Adrenal gland (tissue), 5 donors: ENCODE measurements at regions not wholly inside any gene's neighbourhood (a gene's known extent, or its start where the extent isn't known, plus 50 kb on each side); places are given as distances from the start of the nearest gene placed in this dataset.
A peak's percentile ranks its signal among the peaks of the same experiment; 100 is the strongest.

ENCODE experiments used
- POLR2A ChIP-seq, 2 donors: fragments of 450-650 bp; IDR thresholded peaks; one replicate each; pipeline ENCODE4 v1.6.1; 2017; ENCODE audit warnings: antibody characterized with exemption in 2 of 2, mild to moderate bottlenecking in 2 of 2, moderate library complexity in 1 of 2
- TF ChIP-seq, protein P1 (sequence below), 6 experiments: fragments of 450-650 bp in 4 of 6; fragments of 200-600 bp in 2 of 6; sonication (generic) in 1 of 6; IDR thresholded peaks; 1 replicate in 5 of 6; 2 replicates in 1 of 6; pipeline versions ENCODE4 v1.5.1 to v1.8.0; 2016 to 2021; ENCODE audit warnings: antibody characterized with exemption in 6 of 6, mild to moderate bottlenecking in 2 of 6, moderate library complexity in 1 of 6
- donor health status: DM: no; HTN: no; CAD: no.

DNA sequence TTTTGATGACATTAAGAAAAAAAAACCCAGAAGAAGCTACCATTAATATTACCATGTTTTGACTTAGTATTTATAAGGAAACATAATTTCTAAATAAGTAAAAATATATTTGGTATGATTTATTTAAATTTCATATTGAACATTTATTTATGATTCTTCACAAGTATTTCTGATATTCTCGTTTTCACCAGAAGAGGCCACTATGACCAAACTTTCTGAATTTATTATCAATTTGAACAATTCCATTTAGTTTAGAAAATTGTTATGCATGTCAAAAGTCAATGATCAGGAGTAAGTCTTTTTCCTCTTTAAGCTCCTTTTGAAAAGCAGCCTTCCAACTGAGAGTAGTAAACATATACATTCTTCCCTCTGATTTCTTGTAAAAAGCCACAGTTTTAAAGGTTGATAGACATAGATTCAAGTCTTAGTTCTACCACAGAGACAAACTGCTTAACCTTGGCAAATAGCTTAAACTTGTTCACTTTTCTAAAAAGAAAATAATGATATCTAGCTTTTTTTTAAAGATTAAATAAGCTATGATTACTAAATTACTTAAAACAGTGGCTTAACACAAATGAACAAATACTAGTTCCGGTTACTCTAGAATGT lies 329.9 kb downstream of the TRIB2 start:
- TF ChIP-seq POLR2A (IDR thresholded peaks at IDR 0.05) = no peak
- TF ChIP-seq, protein P1, sequence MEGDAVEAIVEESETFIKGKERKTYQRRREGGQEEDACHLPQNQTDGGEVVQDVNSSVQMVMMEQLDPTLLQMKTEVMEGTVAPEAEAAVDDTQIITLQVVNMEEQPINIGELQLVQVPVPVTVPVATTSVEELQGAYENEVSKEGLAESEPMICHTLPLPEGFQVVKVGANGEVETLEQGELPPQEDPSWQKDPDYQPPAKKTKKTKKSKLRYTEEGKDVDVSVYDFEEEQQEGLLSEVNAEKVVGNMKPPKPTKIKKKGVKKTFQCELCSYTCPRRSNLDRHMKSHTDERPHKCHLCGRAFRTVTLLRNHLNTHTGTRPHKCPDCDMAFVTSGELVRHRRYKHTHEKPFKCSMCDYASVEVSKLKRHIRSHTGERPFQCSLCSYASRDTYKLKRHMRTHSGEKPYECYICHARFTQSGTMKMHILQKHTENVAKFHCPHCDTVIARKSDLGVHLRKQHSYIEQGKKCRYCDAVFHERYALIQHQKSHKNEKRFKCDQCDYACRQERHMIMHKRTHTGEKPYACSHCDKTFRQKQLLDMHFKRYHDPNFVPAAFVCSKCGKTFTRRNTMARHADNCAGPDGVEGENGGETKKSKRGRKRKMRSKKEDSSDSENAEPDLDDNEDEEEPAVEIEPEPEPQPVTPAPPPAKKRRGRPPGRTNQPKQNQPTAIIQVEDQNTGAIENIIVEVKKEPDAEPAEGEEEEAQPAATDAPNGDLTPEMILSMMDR (IDR thresholded peaks at IDR 0.05) = peak; percentile 15 to 51 (median 35)
